Caco-2 (cell line): ENCODE measurements at regions not wholly inside any gene's neighbourhood (a gene's known extent, or its start where the extent isn't known, plus 50 kb on each side); places are given as distances from the start of the nearest gene placed in this dataset.

ENCODE experiments used
- BruUV-seq: library from RNA; stranded (reverse); fragments of 400-500 nt; replicated peaks from 2 replicates; lab custom pipeline; 2021; lab: Mats Ljungman, UMichigan
- CTCF ChIA-PET: fragments of 300-600 bp; sonication (Branson Sonifier 250); formaldehyde crosslinking; loops from one replicate; lab custom pipeline; 2022; ENCODE audit warnings: antibody characterized with exemption; lab: Charles Lee
- POLR2A ChIA-PET: fragments of 300-600 bp; sonication (Branson Sonifier 250); formaldehyde crosslinking; loops from one replicate; lab custom pipeline; 2022; ENCODE audit warnings: antibody characterized with exemption; lab: Charles Lee
- DNase-seq, 2 experiments: peaks; one replicate each; pipeline versions ENCODE4 v3.0.0 to v3.0.0-alpha.2; 2020 to 2022
- H3K27me3 ChIP-seq: replicated peaks from 2 replicates; pipeline ENCODE4 v1.6.0; 2011; ENCODE audit warnings: low read length; ENCODE audit not compliant: control insufficient read depth, insufficient read depth
- H3K36me3 ChIP-seq: 2 replicates; pipeline ENCODE4 v1.5.1; 2011; ENCODE audit warnings: low read length; ENCODE audit not compliant: control insufficient read depth, insufficient read depth
- H3K4me1 ChIP-seq: fragments of 250-450 bp; sonication (Bioruptor Pico); 2 replicates; pipeline ENCODE4 v1.5.1; 2020; ENCODE audit warnings: mild to moderate bottlenecking
- H3K4me3 ChIP-seq: 2 replicates; pipeline ENCODE4 v1.5.1; 2011; ENCODE audit warnings: low read depth, mild to moderate bottlenecking, control low read depth, low read length
- H3K9me3 ChIP-seq: fragments of 250-450 bp; sonication (Bioruptor Pico); 2 replicates; pipeline ENCODE4 v1.5.1; 2020; ENCODE audit warnings: mild to moderate bottlenecking, moderate library complexity
- H3K27ac Mint-ChIP-seq: one replicate; pipeline ENCODE4 v1.8.0; 2022; ENCODE audit warnings: mixed read lengths; ENCODE audit not compliant: unreplicated experiment
- H3K27me3 Mint-ChIP-seq: one replicate; pipeline ENCODE4 v1.8.0; 2022; ENCODE audit warnings: mixed read lengths; ENCODE audit not compliant: insufficient read depth, unreplicated experiment
- H3K36me3 Mint-ChIP-seq: one replicate; pipeline ENCODE4 v1.8.0; 2022; ENCODE audit warnings: mild to moderate bottlenecking, mixed read lengths; ENCODE audit not compliant: insufficient read depth, unreplicated experiment
- H3K4me1 Mint-ChIP-seq: one replicate; pipeline ENCODE4 v1.8.0; 2022; ENCODE audit warnings: low read depth, mixed read lengths; ENCODE audit not compliant: unreplicated experiment
- H3K4me3 Mint-ChIP-seq: one replicate; pipeline ENCODE4 v1.8.0; 2022; ENCODE audit warnings: mild to moderate bottlenecking, moderate library complexity, mixed read lengths; ENCODE audit not compliant: unreplicated experiment
- H3K9me3 Mint-ChIP-seq: one replicate; pipeline ENCODE4 v1.8.0; 2022; ENCODE audit warnings: mixed read lengths; ENCODE audit not compliant: unreplicated experiment
- intact Hi-C: fragments of 100-400 bp; cut with micrococcal nuclease; formaldehyde crosslinking; loops from one replicate; pipeline ENCODE4 v1.10.0; 2022; ENCODE audit not compliant: unreplicated experiment
- TF ChIP-seq, protein P1 (sequence below), 2 experiments: fragments of 200-600 bp in 1 of 2; IDR thresholded peaks; 1 replicate in 1 of 2; 2 replicates in 1 of 2; pipeline versions ENCODE4 v1.5.1 to v1.8.0; 2011 to 2022; ENCODE audit warnings: antibody characterized with exemption in 1 of 2, control low read depth in 1 of 2, inconsistent platforms in 1 of 2, low read depth in 1 of 2, low read length in 1 of 2, mild to moderate bottlenecking in 1 of 2, moderate library complexity in 1 of 2; ENCODE audit not compliant: insufficient read depth in 1 of 2, severe bottlenecking in 1 of 2, unreplicated experiment in 1 of 2

- DNase-seq = no peak
- H3K36me3 Mint-ChIP-seq = no peaks in the 10 kb centered on the region
- no peaks in the 10 kb centered on the region for H3K4me1 Mint-ChIP-seq
- ChIA-PET POLR2A (no interaction called here), CTCF (no interaction called here)
- H3K4me3 Mint-ChIP-seq = no peak overlapping the region
- H3K4me1 ChIP-seq = no peaks in the 10 kb centered on the region
- H3K27ac Mint-ChIP-seq = no peak overlapping the region
- H3K36me3 ChIP-seq = no peaks in the 10 kb centered on the region
- no TSS peak for BruUV-seq
- H3K27me3 ChIP-seq = no peaks in the 10 kb centered on the region
- H3K27me3 Mint-ChIP-seq = peaks cover 3% of the 10 kb centered on the region
- H3K9me3 Mint-ChIP-seq = no peaks in the 10 kb centered on the region
- H3K4me3 ChIP-seq = no peak overlapping the region
- TF ChIP-seq, protein P1, sequence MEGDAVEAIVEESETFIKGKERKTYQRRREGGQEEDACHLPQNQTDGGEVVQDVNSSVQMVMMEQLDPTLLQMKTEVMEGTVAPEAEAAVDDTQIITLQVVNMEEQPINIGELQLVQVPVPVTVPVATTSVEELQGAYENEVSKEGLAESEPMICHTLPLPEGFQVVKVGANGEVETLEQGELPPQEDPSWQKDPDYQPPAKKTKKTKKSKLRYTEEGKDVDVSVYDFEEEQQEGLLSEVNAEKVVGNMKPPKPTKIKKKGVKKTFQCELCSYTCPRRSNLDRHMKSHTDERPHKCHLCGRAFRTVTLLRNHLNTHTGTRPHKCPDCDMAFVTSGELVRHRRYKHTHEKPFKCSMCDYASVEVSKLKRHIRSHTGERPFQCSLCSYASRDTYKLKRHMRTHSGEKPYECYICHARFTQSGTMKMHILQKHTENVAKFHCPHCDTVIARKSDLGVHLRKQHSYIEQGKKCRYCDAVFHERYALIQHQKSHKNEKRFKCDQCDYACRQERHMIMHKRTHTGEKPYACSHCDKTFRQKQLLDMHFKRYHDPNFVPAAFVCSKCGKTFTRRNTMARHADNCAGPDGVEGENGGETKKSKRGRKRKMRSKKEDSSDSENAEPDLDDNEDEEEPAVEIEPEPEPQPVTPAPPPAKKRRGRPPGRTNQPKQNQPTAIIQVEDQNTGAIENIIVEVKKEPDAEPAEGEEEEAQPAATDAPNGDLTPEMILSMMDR (IDR thresholded peaks at IDR 0.05; ENCODE audit: insufficient read depth in 1 of 2, low read depth in 1 of 2, low read length in 1 of 2, severe bottlenecking in 1 of 2, unreplicated experiment in 1 of 2) = no peak
- intact Hi-C loops = no loop called here
- H3K9me3 ChIP-seq = no peaks in the 10 kb centered on the region
Observed at GRCh38 chr11:26264266-26264665, 67.7 kb upstream of the ANO3 start.

DNA sequence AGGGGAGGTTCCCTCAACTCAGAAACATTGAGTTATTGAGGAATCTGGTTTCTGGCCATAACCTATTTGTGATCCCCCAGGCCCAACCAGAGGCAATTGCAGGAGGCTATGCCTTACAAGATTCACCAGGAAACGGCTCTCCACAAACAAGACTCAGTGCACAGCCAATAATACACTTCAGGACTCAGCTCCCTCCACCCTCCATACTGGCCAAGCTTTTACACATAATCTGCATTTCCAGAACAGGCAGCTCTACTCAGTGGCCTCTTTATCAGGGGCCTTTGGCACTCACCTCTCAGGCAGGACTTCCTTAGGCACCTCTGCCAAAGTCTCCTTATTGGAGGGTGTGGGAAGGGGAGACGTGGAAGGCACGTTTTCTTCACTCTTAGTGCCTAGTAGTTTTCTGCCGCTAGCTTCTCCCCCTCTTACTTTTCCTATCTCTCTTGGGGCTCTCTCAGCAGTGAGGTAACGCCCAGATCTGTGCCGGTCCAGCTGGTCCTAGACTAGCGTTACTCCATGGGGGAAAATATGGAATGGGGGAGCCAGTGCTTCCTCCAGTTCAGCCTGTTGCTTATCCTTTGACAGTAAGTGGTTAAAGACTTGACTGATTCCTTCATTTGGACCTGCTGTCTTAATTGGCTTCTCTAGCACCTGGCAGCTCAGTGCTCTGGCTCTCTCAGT, 62.8 kb upstream of the ANO3 start:
- no peaks in the 10 kb centered on the region for H3K9me3 ChIP-seq
- Mint-ChIP-seq H3K4me3 (no peak overlapping the region), H3K27ac (no peak overlapping the region), H3K36me3 (no peaks in the 10 kb centered on the region), H3K4me1 (no peaks in the 10 kb centered on the region), H3K9me3 (no peaks in the 10 kb centered on the region), H3K27me3 (peaks cover 12% of the 10 kb centered on the region)
- POLR2A ChIA-PET = no interaction called here
- DNase-seq = no peak
- intact Hi-C loops = no loop called here
- TF ChIP-seq, protein P1 (IDR thresholded peaks at IDR 0.05; ENCODE audit: insufficient read depth in 1 of 2, low read depth in 1 of 2, low read length in 1 of 2, severe bottlenecking in 1 of 2, unreplicated experiment in 1 of 2) = no peak
- H3K27me3 ChIP-seq = no peaks in the 10 kb centered on the region; the same call in 1 of the 2 replicates
- no peaks in the 10 kb centered on the region for H3K4me1 ChIP-seq
- H3K36me3 ChIP-seq = no peaks in the 10 kb centered on the region
- BruUV-seq = no TSS peak
- CTCF ChIA-PET = no interaction called here
- no peak overlapping the region for H3K4me3 ChIP-seq

DNA sequence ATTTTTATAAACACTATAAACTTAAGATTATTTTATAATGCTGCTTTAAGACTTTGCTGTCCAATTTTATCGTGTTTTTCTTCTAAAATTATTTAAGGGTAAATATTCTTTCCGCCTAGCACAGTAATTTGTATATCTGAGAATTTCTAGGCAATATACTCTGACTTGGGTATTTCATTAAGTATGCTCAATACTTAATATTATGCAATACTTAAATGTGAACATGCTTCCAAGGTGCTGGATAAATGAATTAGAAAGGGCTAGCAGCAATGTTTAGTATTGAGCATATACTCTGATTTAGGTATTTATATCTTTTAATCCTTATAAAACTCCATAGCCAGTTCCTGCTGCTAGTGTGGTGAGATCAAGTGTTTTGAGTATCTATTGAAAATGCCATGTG, 60.3 kb upstream of the ANO3 start:
- Mint-ChIP-seq H3K36me3 (no peaks in the 10 kb centered on the region), H3K9me3 (no peaks in the 10 kb centered on the region), H3K4me3 (no peak overlapping the region), H3K27ac (no peak overlapping the region), H3K27me3 (peaks cover 12% of the 10 kb centered on the region), H3K4me1 (no peaks in the 10 kb centered on the region)
- no peak for DNase-seq
- ChIA-PET CTCF (no interaction called here), POLR2A (no interaction called here)
- no peak overlapping the region for H3K4me3 ChIP-seq
- no peaks in the 10 kb centered on the region for H3K9me3 ChIP-seq
- TF ChIP-seq, protein P1 (IDR thresholded peaks at IDR 0.05; ENCODE audit: insufficient read depth in 1 of 2, low read depth in 1 of 2, low read length in 1 of 2, severe bottlenecking in 1 of 2, unreplicated experiment in 1 of 2) = no peak
- intact Hi-C loops = no loop called here
- H3K27me3 ChIP-seq = no peaks in the 10 kb centered on the region; the same call in 1 of the 2 replicates
- no peaks in the 10 kb centered on the region for H3K4me1 ChIP-seq
- BruUV-seq = no TSS peak
- no peaks in the 10 kb centered on the region for H3K36me3 ChIP-seq
